GM18507 (cell line): ENCODE measurements at regions not wholly inside any gene's neighbourhood (a gene's known extent, or its start where the extent isn't known, plus 50 kb on each side); places are given as distances from the start of the nearest gene placed in this dataset.

Experiments used
- DNase-seq: peaks from one replicate; pipeline ENCODE4 v3.0.0; 2011; ENCODE audit warnings: low read depth; ENCODE audit not compliant: insufficient read length; ENCODE audit errors: extremely low spot score
- FAIRE-seq: peaks from 2 replicates; lab custom pipeline; 2011; peaks lifted over from hg19 to GRCh38; lab: Jason Lieb, UNC

- FAIRE-seq (no peak), DNase-seq (no peak)
Observed at GRCh38 chr15:77812664-77813063, 180.0 kb upstream of the LINGO1 start.

- FAIRE-seq (no peak), DNase-seq (no peak)
Observed at GRCh38 chr15:77811270-77811669, 178.6 kb upstream of the LINGO1 start.

- FAIRE-seq (no peak), DNase-seq (no peak)
Observed at GRCh38 chr15:77810130-77810571, 177.4 kb upstream of the LINGO1 start.

- no peak for FAIRE-seq
- DNase-seq, result no peak
Observed at GRCh38 chr15:77808581-77809177, 176.0 kb upstream of the LINGO1 start.

- DNase-seq (no peak), FAIRE-seq (no peak)
Observed at GRCh38 chr15:77808075-77808474, 175.4 kb upstream of the LINGO1 start.

- no peak for DNase-seq
- FAIRE-seq, result no peak
Observed at GRCh38 chr15:77807611-77808010, 174.9 kb upstream of the LINGO1 start.

GRCh38 chr15:77807115-77807514, 174.4 kb upstream of the LINGO1 start:
- no peak for DNase-seq
- FAIRE-seq, result no peak

- DNase-seq (no peak), FAIRE-seq (no peak)
Observed at GRCh38 chr15:77804210-77804609, 171.5 kb upstream of the LINGO1 start.

- DNase-seq (no peak), FAIRE-seq (no peak)
Observed at GRCh38 chr15:77803487-77803886, 170.8 kb upstream of the LINGO1 start.

DNA sequence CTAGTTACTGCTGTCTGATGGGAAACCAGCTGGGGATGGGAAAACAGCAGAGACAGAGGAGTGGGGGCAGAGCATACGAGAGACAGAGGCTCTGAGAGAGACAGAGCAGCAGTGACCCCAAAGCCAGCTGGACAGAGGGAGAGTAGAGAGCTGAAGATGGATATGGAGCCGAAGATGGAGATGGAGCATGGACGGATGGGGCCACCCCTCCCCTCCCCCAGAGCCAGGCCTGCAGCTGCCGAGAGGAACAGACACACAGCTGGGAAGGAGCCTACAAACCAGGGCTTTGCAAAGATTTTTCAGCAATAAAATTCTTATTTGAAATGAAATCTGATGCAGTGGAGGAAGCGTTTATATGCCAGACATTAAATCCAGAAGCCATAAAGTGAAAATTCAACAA, 167.6 kb upstream of the LINGO1 start:
- DNase-seq (no peak), FAIRE-seq (no peak)

DNA sequence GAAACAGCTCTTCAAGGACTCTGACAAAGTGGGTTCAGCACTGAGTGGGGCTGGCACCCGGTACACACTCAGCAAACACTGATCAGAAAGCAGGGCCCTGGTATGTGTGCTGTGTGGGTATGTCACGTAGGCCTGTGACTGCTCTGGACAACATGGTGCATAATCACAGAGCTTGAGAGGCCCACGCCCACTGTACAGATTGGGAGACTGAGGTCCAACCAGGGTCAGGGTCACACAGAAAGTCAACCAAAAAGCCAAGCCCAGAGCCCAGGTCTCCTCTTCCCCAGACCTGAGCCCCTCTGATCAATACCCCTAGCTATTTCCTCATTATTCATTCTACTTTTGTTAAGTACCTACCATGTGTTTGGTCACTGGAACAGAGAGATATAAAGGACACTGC, 166.1 kb upstream of the LINGO1 start:
- DNase-seq (no peak), FAIRE-seq (no peak)

- no peak for DNase-seq
- no peak for FAIRE-seq
Observed at GRCh38 chr15:77798151-77798835, 165.6 kb upstream of the LINGO1 start.

GRCh38 chr15:77797270-77797669, 164.6 kb upstream of the LINGO1 start:
- FAIRE-seq (peak; percentile 86), DNase-seq (no peak)

DNA sequence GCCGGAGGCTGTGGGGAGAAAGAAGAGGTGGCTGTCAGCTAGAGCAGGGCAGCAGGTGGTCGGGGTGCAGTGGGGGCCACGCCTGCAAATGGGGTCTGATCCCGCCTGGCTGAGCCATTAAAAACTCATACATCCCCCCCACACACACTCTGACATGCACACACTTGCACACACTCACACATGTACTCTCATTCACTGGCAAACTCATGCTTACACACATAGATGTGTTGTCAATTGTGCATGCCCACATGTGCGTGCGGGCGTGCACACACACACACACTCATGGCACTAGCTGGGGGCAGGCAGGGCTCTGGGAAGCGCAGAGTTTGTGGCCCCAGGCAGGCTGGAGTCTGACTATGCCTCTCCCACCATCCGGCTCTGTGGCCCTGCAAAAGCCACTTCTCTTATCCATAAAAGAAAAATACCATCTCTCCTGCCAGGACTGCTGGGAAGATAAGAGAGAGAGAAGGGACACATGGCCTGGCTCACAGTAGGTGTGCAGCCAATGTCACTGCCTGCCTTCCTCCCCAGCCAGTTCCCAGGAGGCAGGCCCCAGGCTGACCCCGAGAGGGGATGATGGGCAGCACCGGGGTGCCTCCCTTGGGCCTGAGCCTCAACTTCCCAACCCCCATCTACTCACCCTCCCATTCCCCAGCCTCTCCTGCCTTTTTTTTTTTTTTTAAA, 163.5 kb upstream of the LINGO1 start:
- DNase-seq, result no peak
- FAIRE-seq, result no peak

GRCh38 chr15:77795446-77795845, 162.7 kb upstream of the LINGO1 start:
- no peak for DNase-seq
- no peak for FAIRE-seq

DNA sequence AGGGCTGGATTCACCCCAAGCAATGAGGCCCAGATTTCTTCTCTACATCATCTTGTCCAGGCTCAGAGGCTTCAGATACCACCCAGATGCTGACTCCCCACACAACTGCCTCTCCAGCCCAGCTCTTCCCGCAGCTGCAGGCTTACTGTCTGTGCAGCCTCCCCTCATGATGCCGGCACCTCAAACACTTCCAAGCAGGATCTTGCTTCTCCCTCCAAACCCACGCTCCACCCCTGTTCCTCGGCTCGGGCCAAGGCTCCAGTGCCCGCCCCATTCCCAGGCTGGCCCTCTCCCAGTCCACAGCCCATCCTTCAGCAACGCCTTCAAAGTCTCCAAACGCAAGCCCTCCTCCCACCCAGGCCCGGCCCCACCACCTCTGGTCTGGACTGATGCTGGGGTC, 159.2 kb upstream of the LINGO1 start:
- FAIRE-seq (no peak), DNase-seq (no peak)

- DNase-seq, result no peak
- no peak for FAIRE-seq
Observed at GRCh38 chr15:77790481-77790880, 157.8 kb upstream of the LINGO1 start.

DNA sequence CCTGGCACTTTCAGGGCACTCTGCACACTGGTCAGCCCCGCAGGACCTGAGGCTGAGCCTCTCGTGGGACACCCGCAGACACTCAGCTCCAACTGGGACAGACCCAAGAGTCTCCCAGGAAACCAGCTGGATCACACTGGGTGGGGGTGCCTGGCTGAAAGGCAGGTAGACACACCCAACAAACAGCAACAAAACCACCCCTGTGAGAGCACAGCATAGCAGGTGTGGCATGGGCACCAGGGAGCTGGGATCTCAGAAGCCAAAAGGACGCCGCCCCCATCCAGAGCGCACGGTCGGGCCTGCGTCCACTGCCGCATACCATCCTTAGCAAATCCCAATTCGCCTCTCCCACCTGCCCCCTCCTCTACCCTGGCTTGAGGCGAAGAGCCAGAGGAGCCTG, 154.2 kb upstream of the LINGO1 start:
- FAIRE-seq (no peak), DNase-seq (no peak)

DNA sequence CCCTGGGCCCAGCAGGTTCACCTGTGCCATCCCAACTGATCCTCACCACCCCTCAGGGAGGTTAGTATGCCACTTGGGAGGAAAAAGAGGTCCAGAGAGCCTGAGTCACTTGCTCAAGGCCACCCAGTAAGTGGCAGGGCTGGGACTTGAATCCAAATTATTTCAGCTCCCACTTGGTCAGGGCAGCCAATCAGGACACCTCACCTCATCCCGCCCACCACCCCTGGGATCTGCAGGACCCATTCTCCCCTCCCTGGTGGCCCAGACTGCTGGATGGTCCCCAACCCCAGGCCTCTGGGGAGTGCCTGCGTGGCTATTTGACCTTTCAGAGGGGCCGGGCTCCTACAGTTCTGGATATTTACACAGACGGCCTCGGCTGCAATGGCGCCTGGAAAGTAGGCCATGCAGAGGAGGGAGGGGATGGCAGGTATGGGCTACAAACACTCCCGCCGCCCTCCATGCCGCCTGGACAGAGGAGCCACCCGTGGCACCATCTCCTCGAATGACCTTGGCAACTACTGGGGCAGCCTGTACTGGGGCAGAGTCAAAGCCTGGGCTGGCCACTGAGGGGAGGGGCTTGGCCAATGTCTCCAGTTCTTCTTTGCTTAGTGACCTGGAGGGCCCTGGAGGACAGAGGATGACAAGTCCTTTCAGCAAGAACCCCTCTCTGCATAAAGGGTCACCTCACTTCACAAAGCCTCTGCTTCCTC, 153.6 kb upstream of the LINGO1 start:
- no peak for DNase-seq
- no peak for FAIRE-seq
